GM18951 (cell line): ENCODE measurements at regions not wholly inside any gene's neighbourhood (a gene's known extent, or its start where the extent isn't known, plus 50 kb on each side); places are given as distances from the start of the nearest gene placed in this dataset.
"Not testable (repeated sequence)": the region's sequence is repeated elsewhere in the genome, so short reads cannot be mapped to it uniquely, and the experiment has no call there.

ENCODE experiments used
- POLR2A ChIP-seq: IDR thresholded peaks from 4 replicates; pipeline ENCODE4 v1.6.1; 2011; ENCODE audit warnings: mild to moderate bottlenecking; ENCODE audit not compliant: insufficient read length, insufficient read depth; ENCODE audit errors: extremely low read depth
- in situ Hi-C: fragments of 300-500 bp; cut with MboI; formaldehyde crosslinking; loops from one replicate; pipeline ENCODE4 v1.12.0; 2022; ENCODE audit warnings: low sequenced_read_pairs, mixed read lengths, inconsistent platforms; ENCODE audit not compliant: unreplicated experiment

DNA sequence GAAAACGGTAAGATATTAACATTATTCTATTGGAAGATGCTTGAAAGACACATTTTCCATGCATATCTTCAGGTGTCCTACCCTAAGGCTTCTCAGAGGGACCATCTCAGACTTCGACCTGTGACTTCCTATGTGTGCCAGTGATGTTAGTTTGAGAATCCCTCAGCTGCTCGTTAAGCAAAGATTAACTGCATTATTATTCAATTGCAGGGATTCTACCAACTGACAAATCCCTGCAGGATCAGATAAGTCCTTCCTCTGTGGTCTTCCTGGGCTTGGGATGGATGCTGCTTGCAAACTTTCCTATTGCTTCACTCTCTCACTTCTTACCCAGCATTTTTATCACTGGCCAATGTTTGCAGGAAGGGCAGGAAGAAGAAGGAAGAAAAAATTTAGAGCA is 83.0 kb upstream of the PPARGC1A start:
- no peak for TF ChIP-seq POLR2A
- in situ Hi-C loops: no loop called here

DNA sequence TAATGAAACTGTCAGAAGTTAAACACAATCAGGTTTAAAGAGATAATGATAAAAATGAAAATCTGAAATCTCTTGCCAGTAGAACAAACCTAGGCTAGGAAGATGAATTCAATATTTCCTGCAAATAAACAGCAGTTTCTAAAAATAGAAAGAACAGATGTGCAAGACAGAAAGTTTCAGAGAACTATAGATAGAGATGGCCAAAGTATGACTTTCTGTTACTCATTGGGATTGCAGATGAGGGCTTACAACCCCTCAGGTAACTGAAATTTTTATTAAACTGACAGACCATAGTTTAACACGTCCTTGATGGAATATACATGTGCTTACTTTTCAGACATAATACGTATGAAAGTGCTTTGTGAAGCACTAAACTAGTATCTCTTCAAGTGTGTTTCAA is 82.3 kb upstream of the PPARGC1A start:
- in situ Hi-C loops: no loop called here
- TF ChIP-seq POLR2A: no peak

DNA sequence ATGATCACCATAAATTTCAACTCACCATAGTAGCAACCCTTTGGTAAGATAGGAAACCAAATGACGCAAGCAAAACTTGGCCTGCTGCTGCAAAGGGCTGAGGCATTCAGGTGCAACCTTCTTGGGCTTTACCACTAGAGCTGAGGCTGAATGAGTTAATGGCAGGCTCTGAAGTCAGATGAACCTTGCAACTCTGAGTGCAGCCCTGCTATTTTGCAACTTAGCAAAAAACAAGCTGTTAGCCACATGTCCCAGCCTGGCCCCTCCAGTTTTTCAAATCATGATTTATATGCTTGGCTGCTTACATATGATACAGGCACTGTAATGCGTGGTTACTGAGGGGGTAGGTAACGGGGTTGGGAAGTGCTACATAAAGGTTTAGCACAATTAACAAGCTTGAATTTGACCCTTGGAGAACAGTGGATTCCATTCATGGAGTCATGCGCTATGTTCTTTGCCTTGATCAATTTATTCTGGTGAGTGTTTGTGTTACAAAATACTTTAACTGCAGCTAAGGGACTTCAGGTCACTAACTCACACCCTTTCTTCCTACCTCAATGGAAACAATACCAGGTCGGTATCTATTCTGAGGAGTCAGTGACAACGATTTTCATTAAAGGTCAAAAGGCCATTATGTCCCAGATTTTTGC is 80.5 kb upstream of the PPARGC1A start:
- in situ Hi-C loops: no loop called here
- no peak for TF ChIP-seq POLR2A

- TF ChIP-seq POLR2A: no peak
Measured at GRCh38 chr4:23969635-23970145, 79.8 kb upstream of the PPARGC1A start.

GRCh38 chr4:23967281-23967680 is 77.4 kb upstream of the PPARGC1A start:
- no peak for TF ChIP-seq POLR2A
- in situ Hi-C loops: no loop called here

More at GRCh38 chr4:23969635-23970145, 79.8 kb upstream of the PPARGC1A start:
- in situ Hi-C loops: no loop called here

GRCh38 chr4:23966725-23967124 is 76.9 kb upstream of the PPARGC1A start:
- TF ChIP-seq POLR2A: no peak
- in situ Hi-C loops: no loop called here

- in situ Hi-C loops: no loop called here
- TF ChIP-seq POLR2A: no peak
Measured at GRCh38 chr4:23962462-23962861, 72.6 kb upstream of the PPARGC1A start.

- in situ Hi-C loops: not testable (repeated sequence)
Measured at GRCh38 chr4:23961395-23961794, 71.5 kb upstream of the PPARGC1A start.

- no peak for TF ChIP-seq POLR2A
- in situ Hi-C loops: no loop called here
Measured at GRCh38 chr4:23959396-23960148, 69.7 kb upstream of the PPARGC1A start.

DNA sequence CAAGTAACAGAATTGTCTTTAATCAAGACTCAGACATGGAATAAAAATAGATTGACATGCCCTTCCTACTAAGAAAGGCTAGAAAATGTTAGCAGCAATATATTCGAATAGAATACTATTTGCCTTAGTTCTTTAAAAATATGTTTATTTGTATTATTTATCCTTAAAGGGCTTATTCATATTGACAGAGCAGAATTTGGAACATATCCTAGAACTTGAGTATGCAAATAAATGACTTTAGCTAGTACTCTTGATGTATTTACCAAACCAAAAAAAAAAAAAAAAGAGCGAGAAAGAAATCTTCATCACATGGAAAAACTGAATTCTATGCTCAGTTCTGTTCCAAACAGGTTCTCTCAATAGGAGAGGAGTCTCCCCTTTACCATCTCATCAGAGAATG is 68.9 kb upstream of the PPARGC1A start:
- TF ChIP-seq POLR2A: no peak
- in situ Hi-C loops: no loop called here

GRCh38 chr4:23957465-23957864 is 67.6 kb upstream of the PPARGC1A start:
- TF ChIP-seq POLR2A: no peak
- in situ Hi-C loops: no loop called here

- TF ChIP-seq POLR2A: no peak
- in situ Hi-C loops: no loop called here
Measured at GRCh38 chr4:23956601-23957364, 66.9 kb upstream of the PPARGC1A start.

GRCh38 chr4:23952258-23952657 is 62.4 kb upstream of the PPARGC1A start:
- no peak for TF ChIP-seq POLR2A
- in situ Hi-C loops: no loop called here
